B cell (primary cell): ENCODE measurements at regions not wholly inside any gene's neighbourhood (a gene's known extent, or its start where the extent isn't known, plus 50 kb on each side); places are given as distances from the start of the nearest gene placed in this dataset.

ENCODE experiments used
- ATAC-seq: fragments of 200-7000 bp; cut with Tn5 transposase; one replicate; pipeline ENCODE4 v1.10.0; 2021; ENCODE audit warnings: low read depth, mild to moderate bottlenecking, moderate number of reproducible peaks, moderate library complexity
- CTCF ChIA-PET: fragments of 350-600 bp; sonication (Branson Sonifier 250); formaldehyde crosslinking; loops from one replicate; lab custom pipeline; 2021; ENCODE audit warnings: antibody characterized with exemption, inconsistent platforms; lab: Charles Lee
- POLR2A ChIA-PET: fragments of 350-600 bp; sonication (Branson Sonifier 250); formaldehyde crosslinking; loops from one replicate; lab custom pipeline; 2021; ENCODE audit warnings: antibody characterized with exemption; lab: Charles Lee
- DNase-seq: peaks from one replicate; pipeline ENCODE4 v3.0.0; 2013
- H2AFZ ChIP-seq: 2 replicates; pipeline ENCODE4 v1.6.1; 2012; ENCODE audit warnings: mild to moderate bottlenecking, low read depth, low read length; ENCODE audit not compliant: insufficient read depth, poor library complexity, severe bottlenecking
- H3K27ac ChIP-seq, 2 donors: 1 replicate in 1 of 2; 2 replicates in 1 of 2; pipeline ENCODE4 v1.5.1; 2012 to 2013; ENCODE audit warnings: low read length in 2 of 2, mild to moderate bottlenecking in 2 of 2, moderate library complexity in 1 of 2
- H3K27me3 ChIP-seq, 4 experiments: fragments of 200-600 bp in 1 of 4; sonication (generic) in 1 of 4; replicated peaks in 1 of 4; 1 replicate in 2 of 4; 2 replicates in 2 of 4; pipeline versions ENCODE4 v1.6.1 to v1.7.0; 2013 to 2016; ENCODE audit warnings: low read length in 3 of 4, mild to moderate bottlenecking in 2 of 4, mixed read lengths in 1 of 4, moderate library complexity in 1 of 4; ENCODE audit not compliant: insufficient read depth in 4 of 4, control insufficient read depth in 3 of 4; ENCODE audit errors: control extremely low read depth in 1 of 4
- H3K36me3 ChIP-seq, 2 experiments: replicated peaks in 1 of 2; 1 replicate in 1 of 2; 2 replicates in 1 of 2; pipeline versions ENCODE4 v1.6.1 to v1.7.1; 2013; ENCODE audit warnings: low read length in 1 of 2; ENCODE audit not compliant: insufficient read depth in 2 of 2, control insufficient read depth in 1 of 2; ENCODE audit errors: control extremely low read depth in 1 of 2, extremely low read depth in 1 of 2
- H3K4me1 ChIP-seq, 2 donors: fragments of 200-600 bp in 1 of 2; sonication (generic) in 1 of 2; 1 replicate in 1 of 2; 2 replicates in 1 of 2; pipeline versions ENCODE4 v1.5.1 to v1.6.1; 2013 to 2017; ENCODE audit warnings: low read length in 2 of 2; ENCODE audit not compliant: control insufficient read depth in 2 of 2, insufficient read depth in 2 of 2
- H3K4me2 ChIP-seq: replicated peaks from 2 replicates; pipeline ENCODE3; 2012; ENCODE audit warnings: mild to moderate bottlenecking, low read depth, low read length; ENCODE audit not compliant: poor library complexity, severe bottlenecking
- H3K4me3 ChIP-seq, 5 experiments: fragments of 200-600 bp in 1 of 5; sonication (generic) in 1 of 5; 1 replicate in 3 of 5; 2 replicates in 2 of 5; pipeline versions ENCODE4 v1.5.1 to v1.7.0; 2011 to 2016; ENCODE audit warnings: low read length in 4 of 5, mild to moderate bottlenecking in 4 of 5, low read depth in 2 of 5, control low read depth in 1 of 5, moderate library complexity in 1 of 5; ENCODE audit not compliant: insufficient read depth in 1 of 5; ENCODE audit errors: control extremely low read depth in 1 of 5, extremely low read depth in 1 of 5
- H3K79me2 ChIP-seq: fragments of 200-600 bp; sonication (generic); one replicate; pipeline ENCODE4 v1.6.0; 2016; ENCODE audit warnings: low read length; ENCODE audit not compliant: control insufficient read depth, insufficient read depth
- H3K9ac ChIP-seq: fragments of 200-600 bp; sonication (generic); 2 replicates; pipeline ENCODE4 v1.6.1; 2017; ENCODE audit warnings: mild to moderate bottlenecking, low read length, moderate library complexity
- H3K9me3 ChIP-seq, 3 donors: one replicate each; pipeline versions ENCODE4 v1.6.1 to v1.7.1; 2013; ENCODE audit warnings: low read length in 2 of 3; ENCODE audit not compliant: control insufficient read depth in 2 of 3, insufficient read depth in 1 of 3; ENCODE audit errors: control extremely low read depth in 1 of 3
- H4K20me1 ChIP-seq: 2 replicates; pipeline ENCODE4 v1.6.0; 2012; ENCODE audit warnings: mild to moderate bottlenecking, low read length; ENCODE audit not compliant: insufficient read depth, control insufficient read depth, poor library complexity, severe bottlenecking
- H3K27ac Mint-ChIP-seq: one replicate; pipeline ENCODE4 v1.8.0; 2021; ENCODE audit warnings: mixed read lengths
- H3K27me3 Mint-ChIP-seq: one replicate; pipeline ENCODE4 v1.8.0; 2021; ENCODE audit warnings: mixed read lengths
- H3K4me1 Mint-ChIP-seq: one replicate; pipeline ENCODE4 v1.8.0; 2021; ENCODE audit warnings: mixed read lengths
- H3K4me3 Mint-ChIP-seq: one replicate; pipeline ENCODE4 v1.8.0; 2021; ENCODE audit warnings: mixed read lengths
- H3K9me3 Mint-ChIP-seq: one replicate; pipeline ENCODE4 v1.8.0; 2022; ENCODE audit warnings: mixed read lengths; ENCODE audit not compliant: insufficient read depth
- CTCF ChIP-seq: fragments of 200-600 bp; IDR thresholded peaks from one replicate; pipeline ENCODE4 v1.8.0; 2022; ENCODE audit warnings: antibody characterized with exemption, mild to moderate bottlenecking
- EZH2 ChIP-seq: IDR thresholded peaks from 2 replicates; pipeline ENCODE4 v1.6.1; 2012; ENCODE audit warnings: borderline replicate concordance, low read depth, mild to moderate bottlenecking, moderate library complexity, low read length; ENCODE audit not compliant: insufficient read depth, poor library complexity, severe bottlenecking
- WGBS: methylation state at CpG from one replicate; pipeline ENCODE4 v1.1.5; 2013; ENCODE audit warnings: missing lambda C conversion rate; ENCODE audit not compliant: insufficient coverage; 5-methylcytosine and 5-hydroxymethylcytosine counted together
- intact Hi-C: fragments of 100-400 bp; cut with micrococcal nuclease; formaldehyde crosslinking; loops from one replicate; pipeline ENCODE4 v1.10.0; 2022

GRCh38 chr13:79681069-79681468, 200.1 kb downstream of the NDFIP2 start:
- POLR2A ChIA-PET: no interaction called here
- H3K27me3 Mint-ChIP-seq: peaks cover 3% of the 10 kb centered on the region
- TF ChIP-seq CTCF: no peak
- TF ChIP-seq EZH2: no peak

DNA sequence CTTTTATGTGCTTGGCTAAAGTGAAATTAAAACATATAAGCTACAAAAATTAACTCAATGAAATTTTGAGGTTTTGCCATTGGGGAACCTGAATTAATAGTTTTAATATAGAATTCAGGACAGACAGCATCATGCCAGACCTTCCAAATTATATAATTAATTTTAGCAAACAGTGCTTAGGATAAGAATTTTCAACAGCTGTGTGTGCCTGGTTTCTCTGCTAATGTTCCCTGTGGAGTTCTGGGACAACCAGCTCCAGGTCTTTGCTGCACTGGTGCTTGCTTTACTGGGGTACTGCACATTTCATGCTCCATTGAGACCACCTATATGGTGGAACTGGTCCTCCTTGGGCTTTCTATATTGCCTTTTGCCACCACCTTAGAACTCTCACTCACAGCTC, 199.5 kb downstream of the NDFIP2 start:
- Histone ChIP-seq H3K4me1 (no peaks in the 10 kb centered on the region), H3K4me2 (no peak overlapping the region), H3K27ac (no peak overlapping the region), H3K4me3 (no peak overlapping the region), H3K27me3 (peaks cover 0 to 2% (median 0%) of the 10 kb centered on the region in 4 experiments), H4K20me1 (no peaks in the 10 kb centered on the region), H3K9me3 (no peaks in the 10 kb centered on the region), H2AFZ (no peak overlapping the region), H3K79me2 (no peaks in the 10 kb centered on the region), H3K9ac (no peak overlapping the region), H3K36me3 (no peaks in the 10 kb centered on the region)
- Mint-ChIP-seq H3K9me3 (no peaks in the 10 kb centered on the region), H3K4me1 (no peaks in the 10 kb centered on the region), H3K27me3 (peaks cover 3% of the 10 kb centered on the region), H3K27ac (no peak overlapping the region), H3K4me3 (no peak overlapping the region)
- POLR2A ChIA-PET: no interaction called here
- DNase-seq (no peak), ATAC-seq (no peak)
- CTCF ChIA-PET: interaction anchor here (0.7 to 5.1 kb wide), 6 partner anchors 9 to 1337 kb away, joined by 3 to 71 read pairs (median 5); no protein-coding TSS in a partner anchor
- TF ChIP-seq EZH2 (no peak), CTCF (no peak)
- intact Hi-C loops: no loop called here

More at GRCh38 chr13:79681069-79681468, 200.1 kb downstream of the NDFIP2 start:
- Histone ChIP-seq H3K4me1 (no peaks in the 10 kb centered on the region), H3K9me3 (no peaks in the 10 kb centered on the region), H3K27ac (no peak overlapping the region), H3K27me3 (peaks cover 0 to 2% (median 0%) of the 10 kb centered on the region in 4 experiments), H3K4me3 (no peak overlapping the region), H3K79me2 (no peaks in the 10 kb centered on the region), H3K9ac (no peak overlapping the region), H3K36me3 (no peaks in the 10 kb centered on the region), H2AFZ (no peak overlapping the region), H4K20me1 (no peaks in the 10 kb centered on the region), H3K4me2 (no peak overlapping the region)
- DNase-seq (no peak), ATAC-seq (no peak)
- CTCF ChIA-PET: interaction anchor here (1.1 to 5.1 kb wide), 3 partner anchors 682 to 1336 kb away, joined by 5 to 71 read pairs (median 6); no protein-coding TSS in a partner anchor
- WGBS: no CpG with 5 or more reads among the region's 1 CpG
- Mint-ChIP-seq H3K4me3 (no peak overlapping the region), H3K27ac (no peak overlapping the region), H3K9me3 (no peaks in the 10 kb centered on the region), H3K4me1 (no peaks in the 10 kb centered on the region)
- intact Hi-C loops: no loop called here
